NB4 (cell line): ENCODE measurements at regions not wholly inside any gene's neighbourhood (a gene's known extent, or its start where the extent isn't known, plus 50 kb on each side); places are given as distances from the start of the nearest gene placed in this dataset.

Source experiments
- DNase-seq: peaks from one replicate; pipeline ENCODE4 v3.0.0; 2010; ENCODE audit warnings: low read depth
- H3K4me3 ChIP-seq: one replicate; pipeline ENCODE4 v1.5.1; 2011; ENCODE audit warnings: mild to moderate bottlenecking, low read depth, low read length, moderate library complexity
- CTCF ChIP-seq: IDR thresholded peaks from one replicate; pipeline ENCODE4 v1.5.1; 2012; ENCODE audit warnings: low read depth, low read length
- MAX ChIP-seq: IDR thresholded peaks from 2 replicates; pipeline ENCODE4 v1.6.1; 2011; ENCODE audit warnings: low read depth, low read length
- MYC ChIP-seq: IDR thresholded peaks from 2 replicates; pipeline ENCODE4 v1.6.1; 2011; ENCODE audit warnings: low read depth, low read length
- POLR2A ChIP-seq: IDR thresholded peaks from 2 replicates; pipeline ENCODE4 v1.6.1; 2011; ENCODE audit warnings: mild to moderate bottlenecking; ENCODE audit not compliant: insufficient read length; ENCODE audit errors: extremely low read depth

GRCh38 chr13:109873351-109874123 lies 87.2 kb upstream of the IRS2 start:
- TF ChIP-seq POLR2A, result no peak
- TF ChIP-seq MAX, result no peak
- no peak for TF ChIP-seq CTCF
- no peak for TF ChIP-seq MYC
- no peak for DNase-seq
- H3K4me3 ChIP-seq, result no peak overlapping the region

- no peak overlapping the region for H3K4me3 ChIP-seq
- DNase-seq, result no peak
- TF ChIP-seq CTCF (no peak), POLR2A (no peak), MAX (no peak), MYC (no peak)
These were observed 86.5 kb upstream of the IRS2 start for GRCh38 chr13:109872864-109873263.

GRCh38 chr13:109870696-109871370 lies 84.5 kb upstream of the IRS2 start:
- no peak overlapping the region for H3K4me3 ChIP-seq
- no peak for TF ChIP-seq MAX
- TF ChIP-seq CTCF, result no peak
- no peak for DNase-seq

- TF ChIP-seq MYC (no peak), CTCF (no peak), POLR2A (no peak), MAX (no peak)
- DNase-seq, result no peak
- H3K4me3 ChIP-seq, result no peak overlapping the region
These were observed 83.9 kb upstream of the IRS2 start for GRCh38 chr13:109870274-109870673.

- TF ChIP-seq CTCF (no peak), MYC (no peak), MAX (no peak), POLR2A (no peak)
- DNase-seq, result peak; percentile 52
- H3K4me3 ChIP-seq, result peak overlapping the region; percentile 1
These were observed 83.2 kb upstream of the IRS2 start for GRCh38 chr13:109869312-109870237.
